ENCODE measurements at regions not wholly inside any gene's neighbourhood (a gene's known extent, or its start where the extent isn't known, plus 50 kb on each side); places are given as distances from the start of the nearest gene placed in this dataset.

GRCh38 chr5:68576805-68577204 is 361.2 kb downstream of the PIK3R1 start:
- no peak for TF ChIP-seq CTCF (IDR thresholded peaks at IDR 0.05; ENCODE audit: low read length)
- no peak for TF ChIP-seq EZH2 (IDR thresholded peaks at IDR 0.05; ENCODE audit: borderline replicate concordance, low read length)
